Smooth muscle cell of the brain vasculature (primary cell): ENCODE measurements at regions not wholly inside any gene's neighbourhood (a gene's known extent, or its start where the extent isn't known, plus 50 kb on each side); places are given as distances from the start of the nearest gene placed in this dataset.

Experiments
- DNase-seq: peaks from one replicate; pipeline ENCODE4 v3.0.0-alpha.2; 2012; ENCODE audit warnings: low read depth, low spot score

DNA sequence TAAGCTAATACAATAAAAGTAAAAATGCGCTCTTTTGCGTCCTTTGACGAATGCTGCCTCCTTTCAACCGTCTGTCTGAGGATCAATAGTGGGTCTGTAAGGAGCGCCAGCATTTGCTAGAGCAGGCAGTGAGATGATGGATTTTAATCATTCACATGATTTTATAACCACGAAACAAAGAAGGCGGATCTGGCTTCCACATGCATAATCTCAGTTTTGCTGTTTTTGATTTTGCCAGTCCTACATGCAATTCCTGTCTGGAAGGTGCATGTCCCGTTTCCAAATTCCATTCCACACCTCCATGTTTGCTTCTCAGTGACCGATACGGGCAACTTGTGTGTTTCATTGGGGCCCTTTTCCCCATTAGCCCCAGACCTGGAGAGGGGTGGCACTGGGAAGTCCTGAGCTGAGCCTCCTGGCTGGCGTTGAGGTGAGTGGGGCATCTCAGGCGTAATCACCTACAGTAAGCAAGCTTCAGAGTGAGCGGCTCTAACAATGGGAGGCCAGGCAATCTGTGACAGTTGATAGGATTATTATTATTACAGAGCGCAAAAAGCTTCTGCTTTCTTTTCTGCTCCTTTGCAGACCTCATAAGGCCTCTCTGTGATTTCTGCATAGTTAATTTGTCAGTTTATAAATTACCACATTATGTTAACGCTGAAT, 405.4 kb downstream of the ZSWIM6 start:
- DNase-seq, result no peak

DNA sequence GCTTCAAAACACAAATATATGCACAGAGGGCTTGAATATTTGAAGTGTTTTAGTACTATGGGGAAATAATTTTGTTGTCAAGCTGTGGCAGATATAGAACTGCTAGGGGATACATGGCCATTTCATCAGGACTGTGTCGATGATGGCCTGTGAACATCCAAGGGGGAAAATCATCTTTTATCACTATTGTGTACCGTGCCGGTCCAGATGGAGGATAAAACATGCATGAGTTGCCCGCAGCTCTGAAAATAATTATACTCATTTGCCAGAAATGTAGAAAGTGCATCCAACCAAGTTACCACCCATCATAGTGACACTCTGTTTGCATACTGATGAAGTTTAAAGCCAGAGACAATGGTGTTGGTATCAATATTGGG, 405.9 kb downstream of the ZSWIM6 start:
- DNase-seq, result no peak

DNA sequence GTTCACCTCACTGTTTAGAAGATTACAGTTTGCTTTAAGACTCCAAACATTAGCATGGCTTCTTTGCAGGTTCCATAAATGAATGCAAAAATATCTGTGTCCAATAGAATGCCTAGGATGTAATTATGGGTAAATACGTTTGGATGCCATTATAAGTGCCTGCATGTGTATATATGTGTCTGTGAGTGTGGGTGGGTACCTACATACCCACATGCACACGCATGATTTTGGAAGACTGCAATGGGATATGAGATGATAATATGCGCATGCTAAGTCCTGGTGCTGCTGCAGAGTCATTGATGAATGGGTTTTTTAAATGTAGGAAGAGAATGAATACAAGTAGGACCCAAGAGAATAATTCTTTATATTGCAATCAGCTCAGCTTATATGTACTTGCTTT, 406.4 kb downstream of the ZSWIM6 start:
- DNase-seq, result no peak

DNA sequence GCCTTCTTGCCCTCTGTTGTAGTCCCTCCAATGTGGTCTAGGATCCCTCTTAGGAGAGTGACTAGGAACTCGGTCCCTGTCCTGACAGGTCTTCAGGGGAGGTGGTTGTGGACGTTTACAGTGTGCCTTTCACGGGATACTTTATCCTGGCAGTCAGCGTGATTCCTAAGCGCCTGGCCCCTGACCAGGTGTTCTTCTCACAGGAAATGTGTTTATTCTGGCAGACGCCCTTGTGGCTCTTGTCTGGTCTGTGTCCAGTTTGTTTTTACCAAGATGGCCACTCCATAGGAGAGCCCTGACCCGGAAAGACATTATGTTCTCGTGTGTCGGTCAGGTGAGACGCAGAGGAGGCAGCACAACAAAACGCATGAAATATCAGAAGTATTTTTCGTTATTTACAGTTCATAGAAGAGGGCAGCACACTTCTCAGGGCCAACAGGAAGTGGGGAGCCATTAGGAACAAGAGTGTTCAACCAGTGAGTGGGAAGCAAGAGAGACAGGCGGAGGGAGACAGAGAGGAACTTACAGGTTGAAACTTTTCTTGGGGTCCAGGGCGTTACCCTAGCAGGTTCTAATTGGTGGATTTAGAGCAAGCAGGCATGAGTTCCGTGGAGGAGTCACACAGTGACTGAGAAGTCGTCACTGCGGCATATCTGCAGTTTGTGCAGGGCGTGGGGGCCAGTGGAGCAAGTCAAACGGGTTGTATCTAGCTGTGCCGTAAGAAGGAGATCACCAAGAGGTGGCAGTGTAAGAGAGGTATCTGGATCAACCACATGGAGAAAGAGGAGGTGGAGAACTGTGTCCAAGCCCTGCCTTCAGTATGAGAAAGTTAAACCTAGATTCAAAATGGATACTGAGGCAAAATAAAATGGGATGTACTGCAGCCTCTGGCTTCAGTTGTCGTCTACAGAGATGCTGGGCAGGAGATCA, 412.9 kb downstream of the ZSWIM6 start:
- DNase-seq, result no peak

DNA sequence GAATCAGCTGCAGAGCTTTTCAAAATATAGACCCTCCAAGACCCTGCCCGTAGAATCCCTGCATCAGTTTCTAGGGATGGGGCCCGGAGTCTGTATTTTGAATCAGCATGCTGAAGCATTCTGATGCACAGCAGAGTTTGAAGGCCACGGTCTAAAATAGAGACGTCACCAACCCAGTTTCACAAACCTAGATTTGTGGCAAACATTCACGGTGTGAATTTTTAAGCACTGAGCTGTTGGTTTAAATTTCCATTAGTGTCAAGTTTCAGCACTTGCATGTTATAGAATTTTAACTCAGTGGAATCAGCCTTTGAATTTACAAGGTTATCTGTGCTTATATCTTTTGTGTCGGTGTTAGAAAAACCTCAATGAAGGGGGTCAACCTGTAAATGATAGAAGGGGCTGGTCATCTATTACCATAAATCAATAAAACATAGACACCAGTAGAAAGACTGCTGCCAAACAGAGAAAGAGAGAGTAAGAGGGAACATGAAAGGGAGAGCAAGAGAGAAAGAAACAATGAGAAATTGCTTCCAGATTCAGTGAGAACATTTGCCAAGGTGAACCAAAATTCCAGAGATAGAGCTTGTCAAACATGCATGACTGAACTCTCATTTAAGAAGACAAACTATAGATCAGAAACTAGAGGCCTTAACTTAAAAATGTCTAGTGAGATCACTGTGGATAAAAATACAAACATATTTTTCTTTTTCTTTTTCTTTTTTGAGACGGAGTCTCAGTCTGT, 414.9 kb downstream of the ZSWIM6 start:
- DNase-seq, result no peak

DNA sequence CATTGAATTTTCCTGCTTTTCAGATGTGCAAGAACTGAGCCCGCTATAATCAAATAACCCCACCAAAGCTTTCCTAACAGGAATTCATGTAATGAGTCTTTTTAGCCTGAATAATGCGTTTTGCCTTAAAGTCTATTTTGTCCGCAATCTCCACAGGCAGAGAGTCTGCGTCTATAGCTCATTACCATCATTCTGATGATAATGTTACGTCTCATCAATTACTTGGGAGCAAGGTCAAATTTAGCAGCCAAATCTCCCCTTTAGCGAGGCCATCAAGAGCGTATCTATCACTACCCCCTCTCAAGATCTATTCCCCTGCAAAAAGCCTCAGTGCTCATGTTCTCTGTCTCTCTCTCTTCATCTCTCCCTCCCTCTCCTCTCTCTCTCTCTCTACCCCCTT, 416.1 kb downstream of the ZSWIM6 start:
- DNase-seq, result no peak

DNA sequence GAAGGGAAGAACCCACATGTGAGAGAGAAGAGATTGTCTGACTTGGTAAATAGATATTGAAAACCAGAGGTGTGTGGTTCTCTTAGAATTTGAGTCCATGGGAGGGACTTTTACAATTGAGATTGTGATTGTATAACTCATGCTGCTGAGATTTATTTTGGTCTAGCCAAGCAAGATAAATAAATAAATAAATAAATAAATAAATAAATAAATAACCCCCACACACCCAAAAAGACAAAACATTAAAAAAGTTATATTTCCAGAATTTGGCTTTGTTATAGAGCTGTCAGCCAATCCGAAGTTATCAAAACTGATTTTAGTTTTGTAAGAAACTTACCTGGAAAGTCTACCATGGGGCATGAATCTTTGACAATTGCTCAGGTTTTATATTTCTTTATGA, 416.6 kb downstream of the ZSWIM6 start:
- no peak for DNase-seq

DNA sequence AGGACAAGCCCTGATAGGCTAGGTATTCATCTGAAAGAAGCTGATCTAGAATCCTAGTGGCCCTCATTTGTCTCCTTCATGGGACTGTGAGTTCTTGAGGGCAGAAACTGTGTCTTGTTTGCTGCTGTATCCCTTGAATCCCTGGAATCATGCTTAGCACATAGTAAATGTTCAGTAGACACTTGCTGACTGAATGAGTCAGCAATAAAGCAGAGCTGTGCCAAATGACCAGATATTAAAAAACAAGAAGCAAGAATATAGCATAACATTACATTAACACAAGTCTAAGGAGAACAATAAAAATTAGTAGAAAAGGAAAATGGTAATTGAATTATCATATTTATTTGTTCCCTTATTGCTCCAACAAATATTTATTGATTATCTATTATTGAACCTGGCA, 420.5 kb downstream of the ZSWIM6 start:
- no peak for DNase-seq

DNA sequence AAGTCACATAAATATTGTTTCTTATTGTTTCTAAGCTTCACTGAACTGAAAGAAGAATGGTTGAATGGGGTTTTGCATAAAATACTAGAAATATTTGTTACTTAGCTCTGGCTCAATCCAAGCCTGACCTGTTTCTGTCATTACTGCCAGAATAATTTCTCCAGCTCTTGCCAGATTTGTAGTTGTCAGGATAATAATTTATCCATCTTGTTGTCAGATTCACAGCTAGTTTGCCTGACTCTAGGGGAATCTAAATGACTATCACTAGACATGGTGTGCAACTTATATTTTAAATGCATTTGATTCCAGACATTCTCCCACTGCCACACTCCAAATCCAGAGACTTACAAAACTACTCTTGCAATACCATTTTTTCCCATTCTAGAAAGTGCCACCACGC, 422.7 kb downstream of the ZSWIM6 start:
- DNase-seq, result no peak

DNA sequence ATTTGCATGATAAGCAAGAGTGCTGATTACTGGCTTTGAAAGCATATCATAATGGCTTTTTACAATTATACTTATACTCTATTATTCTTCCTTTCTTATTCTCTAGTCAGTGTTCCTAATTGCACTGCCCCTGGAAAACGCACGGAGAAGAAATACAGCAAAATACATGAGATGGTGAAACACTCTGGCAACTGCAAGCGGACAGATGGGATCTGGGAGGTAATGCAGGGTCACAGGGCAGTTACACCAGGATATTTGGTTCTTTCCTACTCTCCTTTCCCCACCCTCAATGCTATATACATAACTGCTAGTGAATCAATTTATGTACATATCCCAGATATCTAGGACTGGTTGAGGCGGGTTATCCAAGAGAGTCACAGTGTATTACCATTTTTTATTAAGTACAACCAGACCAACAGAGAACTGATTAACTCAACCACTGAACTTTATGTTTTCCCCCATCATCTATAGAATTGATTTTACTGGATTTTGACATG, 423.7 kb downstream of the ZSWIM6 start:
- DNase-seq, result no peak

DNA sequence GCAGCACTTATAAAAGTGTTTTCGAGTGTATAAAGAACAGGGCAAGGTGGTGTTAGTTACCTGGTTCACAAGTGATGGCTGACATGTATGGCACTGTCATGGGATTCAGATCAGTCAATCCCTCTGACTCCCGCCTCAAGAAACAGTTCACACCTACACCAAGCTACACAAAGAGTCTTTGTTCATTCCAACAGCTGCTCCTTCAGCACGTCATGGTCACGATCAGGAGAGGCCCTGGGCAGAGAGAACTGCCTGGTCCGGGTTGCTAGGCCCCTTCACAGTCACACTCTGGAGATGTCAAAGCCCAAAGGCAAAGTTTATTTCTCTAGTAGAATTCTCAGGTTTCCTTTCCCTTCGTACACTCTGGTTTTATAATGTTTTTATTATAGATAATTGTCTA, 426.7 kb downstream of the ZSWIM6 start:
- DNase-seq, result no peak

DNA sequence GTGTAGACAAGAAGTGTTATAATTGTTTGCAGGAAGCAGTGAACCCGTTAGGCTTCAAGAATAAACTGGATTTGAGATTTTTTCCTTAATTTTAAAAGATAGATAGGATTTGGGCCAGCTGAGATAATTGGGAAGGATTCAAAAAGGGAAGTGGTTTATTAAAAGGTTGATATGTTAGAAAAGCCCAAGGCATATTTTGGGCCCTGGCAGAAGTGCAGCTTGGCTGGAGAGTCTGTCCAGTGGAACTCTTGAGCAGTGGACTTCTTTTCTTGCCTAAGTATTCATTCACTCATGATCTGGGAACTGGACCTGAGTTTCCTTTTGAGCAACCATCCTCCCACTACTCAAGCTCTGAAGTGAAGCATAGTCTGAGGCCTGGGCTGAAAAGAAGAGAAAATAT, 433.4 kb downstream of the ZSWIM6 start:
- no peak for DNase-seq

DNA sequence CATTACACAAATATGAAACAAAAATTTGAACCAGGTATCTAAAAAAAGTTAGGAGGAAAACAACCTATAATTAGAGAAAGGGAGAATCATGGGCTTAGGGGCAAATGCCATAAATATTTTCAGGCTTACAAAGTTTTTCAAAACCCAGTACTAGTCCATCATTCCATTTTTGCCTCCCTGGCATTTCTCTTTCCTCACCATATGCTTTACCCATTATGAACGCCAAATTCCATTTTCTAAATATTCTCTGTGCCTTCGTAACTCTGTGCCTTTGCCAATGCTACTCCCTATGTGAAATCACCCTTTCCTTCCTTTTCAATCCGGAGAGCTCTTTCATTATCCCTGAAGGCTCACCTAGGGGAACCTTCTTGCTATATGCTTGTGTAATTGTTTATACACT, 434.1 kb downstream of the ZSWIM6 start:
- no peak for DNase-seq

DNA sequence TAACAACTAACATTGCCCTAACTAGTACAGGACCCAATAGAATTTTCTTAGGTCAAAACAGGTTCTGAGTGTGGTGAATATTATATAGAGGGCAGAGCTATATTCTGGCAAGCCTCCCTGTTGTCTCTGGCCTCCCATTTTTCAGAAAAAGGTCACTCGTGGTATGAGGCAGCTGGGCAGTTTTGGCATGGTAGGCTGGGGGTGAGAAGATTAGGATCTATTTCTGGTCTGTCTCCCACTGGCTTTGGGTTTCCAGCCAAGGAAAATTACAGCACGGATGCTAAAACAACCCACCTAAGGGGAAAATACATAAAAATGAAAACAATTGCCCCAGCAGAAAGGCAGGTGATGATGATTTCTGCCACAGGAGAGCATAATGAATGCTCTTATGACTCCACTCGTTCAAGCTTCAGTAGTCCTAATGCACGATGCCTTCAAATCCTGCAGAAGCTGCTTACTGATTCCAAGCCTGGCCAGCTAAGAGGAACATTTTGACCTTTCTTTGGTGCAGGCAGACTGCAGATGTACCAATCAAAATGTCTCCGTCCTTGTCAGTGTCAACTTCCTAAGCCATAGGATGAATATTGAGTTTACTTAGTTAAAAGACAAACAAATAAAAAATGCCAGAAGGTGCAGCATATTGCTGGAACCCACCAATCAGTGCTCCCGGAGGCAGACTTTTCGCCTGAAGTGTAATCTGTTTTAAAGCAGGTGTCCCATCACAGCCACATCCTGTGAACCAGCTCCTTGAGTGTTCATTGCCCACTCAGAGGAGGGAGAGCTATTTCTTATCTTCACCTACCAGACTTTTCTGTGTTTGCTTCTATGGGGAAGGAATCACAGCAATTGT, 435.4 kb downstream of the ZSWIM6 start:
- no peak for DNase-seq

DNA sequence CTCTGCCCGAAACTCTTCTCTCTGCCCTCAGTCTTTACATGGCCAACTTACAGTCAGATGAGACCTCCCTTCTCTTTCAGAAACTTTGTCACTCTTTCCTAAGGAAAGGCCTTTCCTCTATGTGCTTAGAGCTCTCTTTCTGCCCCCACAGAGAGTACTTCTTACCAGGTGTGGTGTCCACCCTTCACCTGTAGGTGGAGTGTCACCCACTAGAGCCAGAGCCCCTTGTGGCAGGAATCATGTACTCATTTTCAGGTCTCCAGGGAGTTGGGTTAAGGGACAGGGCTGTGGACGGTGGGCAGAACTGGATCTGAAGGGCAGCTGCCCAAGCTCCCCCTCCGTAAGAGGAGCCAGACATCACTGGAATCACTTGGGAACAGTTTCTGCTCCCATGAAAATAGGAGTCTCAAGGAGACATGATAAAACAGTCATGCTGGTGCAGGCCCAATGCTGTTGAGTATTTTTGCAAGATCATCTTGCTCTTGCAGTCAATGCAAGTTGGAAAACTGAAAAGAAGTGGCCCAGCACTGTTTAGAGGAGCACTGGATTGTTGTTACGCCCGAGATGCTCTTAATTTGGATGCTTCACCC, 436.7 kb downstream of the ZSWIM6 start:
- no peak for DNase-seq

DNA sequence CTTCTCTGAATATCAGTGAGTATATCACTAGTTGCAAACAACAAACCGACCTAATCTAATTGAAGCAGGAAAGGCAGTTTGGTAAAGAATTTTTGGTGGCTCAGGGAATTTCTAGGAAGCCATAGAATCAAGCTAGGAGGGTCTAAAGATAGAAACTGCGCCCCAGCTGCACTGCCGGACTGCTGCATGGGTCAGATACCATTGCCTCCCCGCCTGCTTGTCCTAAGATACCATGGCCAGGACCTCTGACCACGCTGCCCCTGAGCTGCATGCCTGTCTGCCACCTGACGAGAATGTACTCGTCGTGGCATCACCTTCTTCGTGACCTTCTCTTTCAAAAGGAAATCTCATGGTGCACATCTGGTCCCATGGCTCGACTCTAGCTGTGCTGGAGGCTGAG, 439.0 kb downstream of the ZSWIM6 start:
- no peak for DNase-seq

DNA sequence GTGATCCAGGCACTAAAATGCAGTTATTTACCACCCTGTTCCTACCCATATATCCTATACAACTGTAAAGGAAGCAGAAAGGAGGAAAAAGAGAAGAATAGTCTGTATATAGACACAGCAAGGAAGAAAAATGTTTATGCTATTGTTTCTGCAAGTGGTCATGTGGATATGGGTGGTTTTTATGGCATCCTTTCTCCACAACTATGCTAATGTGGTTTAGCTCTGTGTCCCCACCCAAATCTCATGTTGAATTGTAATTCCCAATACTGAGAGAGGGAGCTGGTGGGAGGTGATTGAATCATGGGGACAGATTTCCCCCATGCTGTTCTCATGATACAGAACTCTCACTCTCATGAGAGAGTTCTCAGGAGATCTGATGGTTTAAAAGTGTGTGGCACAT, 439.8 kb downstream of the ZSWIM6 start:
- DNase-seq, result no peak

DNA sequence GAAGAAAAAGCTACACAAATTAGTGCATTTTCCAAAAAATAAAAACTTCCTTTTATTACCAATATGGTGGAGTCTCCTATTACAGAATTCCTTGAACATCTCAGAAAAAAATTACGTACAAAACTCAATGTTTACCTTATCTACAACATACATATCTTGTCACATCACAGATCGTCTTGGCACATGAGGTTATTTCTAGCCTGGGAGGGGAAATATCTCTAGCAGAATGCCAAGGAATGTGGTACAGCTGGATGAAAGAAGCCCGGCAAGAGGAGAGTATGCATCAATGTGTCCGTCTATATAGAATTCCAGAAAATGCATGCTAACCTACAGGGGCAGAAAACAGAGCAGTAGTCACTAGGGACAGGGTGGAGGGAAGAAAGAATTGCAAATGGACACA, 443.8 kb downstream of the ZSWIM6 start:
- no peak for DNase-seq

DNA sequence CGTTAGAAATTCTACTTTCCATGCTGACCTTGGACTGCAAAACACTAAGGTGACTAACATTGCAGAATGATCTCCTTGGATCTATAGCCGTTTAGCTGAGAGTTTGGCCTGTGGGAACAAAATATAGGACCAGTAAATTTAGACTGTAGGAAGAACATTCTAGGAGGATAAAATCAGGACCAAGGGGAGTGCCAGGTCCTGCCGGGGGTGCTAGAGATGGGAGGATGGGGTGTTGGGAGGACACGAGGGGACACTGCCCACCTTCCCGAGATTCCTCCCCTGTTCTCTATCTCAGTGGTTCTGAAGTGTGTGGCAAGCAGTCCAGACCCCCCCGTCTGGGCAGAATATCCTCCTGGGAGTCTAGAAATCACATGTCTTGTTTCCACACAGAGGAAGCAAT, 445.2 kb downstream of the ZSWIM6 start:
- no peak for DNase-seq

DNA sequence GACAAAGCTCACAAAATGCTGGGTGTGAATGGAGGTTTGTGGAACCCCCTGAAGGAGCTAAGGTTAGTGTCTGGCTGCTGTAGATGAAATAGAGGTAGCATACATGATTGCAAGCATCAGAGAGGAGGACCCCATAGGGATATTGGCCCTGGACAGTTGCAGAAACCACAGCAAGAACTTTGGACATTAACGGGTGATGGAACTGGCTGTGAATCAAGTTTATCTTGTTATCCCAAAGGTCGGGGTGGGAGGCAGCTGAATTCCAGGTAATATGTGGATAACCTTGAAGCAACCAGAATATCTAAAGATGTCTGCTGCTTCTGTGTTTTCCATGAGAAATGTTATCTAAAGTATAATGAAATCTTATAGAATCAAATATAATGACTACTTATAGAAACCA, 447.7 kb downstream of the ZSWIM6 start:
- DNase-seq, result no peak

DNA sequence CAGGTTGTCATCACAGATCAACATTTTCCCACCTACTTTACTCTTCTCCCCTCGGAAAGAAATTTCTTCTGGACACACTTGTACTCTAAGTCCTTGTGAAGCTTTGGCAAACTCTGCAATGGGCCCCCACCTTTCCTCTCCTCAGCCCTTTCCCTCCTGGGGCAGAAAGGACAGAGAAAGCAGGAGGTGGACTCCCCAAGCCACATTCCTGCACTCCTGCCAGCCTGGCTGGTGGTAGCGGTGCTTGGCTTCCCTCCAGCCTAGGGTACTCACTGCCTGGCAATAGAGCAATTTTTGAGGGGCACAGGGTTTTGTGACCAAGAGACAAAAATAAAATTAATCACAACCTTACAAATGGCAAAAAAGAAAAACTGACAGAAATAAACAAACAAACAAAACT, 451.4 kb downstream of the ZSWIM6 start:
- DNase-seq, result no peak
